WERI-Rb-1 (cell line): ENCODE measurements at regions not wholly inside any gene's neighbourhood (a gene's known extent, or its start where the extent isn't known, plus 50 kb on each side); places are given as distances from the start of the nearest gene placed in this dataset.
"Not testable (repeated sequence)": the region's sequence is repeated elsewhere in the genome, so short reads cannot be mapped to it uniquely, and the experiment has no call there.

Experiments
- DNase-seq: peaks from one replicate; pipeline ENCODE4 v3.0.0-alpha.2; 2020
- H3K27ac ChIP-seq: fragments of 250-450 bp; sonication (Bioruptor Pico); 2 replicates; pipeline ENCODE4 v1.5.1; 2020; ENCODE audit warnings: mild to moderate bottlenecking, moderate library complexity
- H3K27me3 ChIP-seq: fragments of 250-450 bp; sonication (Bioruptor Pico); 2 replicates; pipeline ENCODE4 v1.5.1; 2021; ENCODE audit warnings: mild to moderate bottlenecking, low read depth, moderate library complexity; ENCODE audit not compliant: insufficient read depth, severe bottlenecking
- H3K36me3 ChIP-seq: fragments of 250-450 bp; sonication (Bioruptor Pico); 2 replicates; pipeline ENCODE4 v1.5.1; 2020; ENCODE audit warnings: mild to moderate bottlenecking, moderate library complexity
- H3K4me3 ChIP-seq: 2 replicates; pipeline ENCODE4 v1.5.1; 2011; ENCODE audit warnings: low read depth, mild to moderate bottlenecking, control low read depth, low read length
- H3K9me3 ChIP-seq: fragments of 250-450 bp; sonication (Bioruptor Pico); 2 replicates; pipeline ENCODE4 v1.5.1; 2021; ENCODE audit warnings: mild to moderate bottlenecking, moderate library complexity; ENCODE audit not compliant: severe bottlenecking
- CTCF ChIP-seq: IDR thresholded peaks from 2 replicates; pipeline ENCODE4 v1.5.1; 2011; ENCODE audit warnings: low read depth, mild to moderate bottlenecking, control low read depth, inconsistent platforms, low read length

DNA sequence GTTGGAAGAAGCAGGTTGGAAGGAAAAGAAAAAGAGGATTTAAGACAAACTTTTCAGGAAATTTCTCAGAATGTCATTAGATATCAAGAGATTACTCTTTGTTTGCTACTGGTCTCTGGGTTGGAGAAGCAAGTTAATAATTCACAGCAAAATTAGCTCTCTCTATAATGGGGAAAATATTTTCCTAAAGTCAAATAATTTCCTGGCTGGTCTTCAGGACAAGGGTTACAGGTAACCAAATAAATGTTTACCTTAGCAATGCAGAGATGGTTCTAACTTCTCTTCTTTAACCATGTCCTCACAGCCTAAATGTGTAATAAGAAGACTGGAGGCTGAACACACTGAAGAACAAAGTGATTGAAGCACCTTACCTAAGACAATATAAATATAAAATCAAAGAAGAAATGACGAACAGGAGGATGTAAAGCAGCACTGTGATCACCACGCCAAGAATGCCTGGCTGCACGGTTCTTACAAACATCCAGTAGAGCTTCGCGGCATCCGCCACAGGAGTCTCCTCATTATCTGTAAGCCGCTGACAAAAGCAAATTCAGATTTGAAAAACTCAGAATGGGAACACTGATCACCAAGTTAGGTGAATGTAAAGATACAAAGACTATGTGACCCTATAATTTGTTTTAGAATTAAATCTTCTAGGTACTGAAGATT lies 717.5 kb downstream of the TFAP2A start:
- no peak overlapping the region for H3K4me3 ChIP-seq
- no peak overlapping the region for H3K27ac ChIP-seq
- H3K36me3 ChIP-seq: no peaks in the 10 kb centered on the region
- DNase-seq: no peak
- H3K27me3 ChIP-seq: no peaks in the 10 kb centered on the region
- no peaks in the 10 kb centered on the region for H3K9me3 ChIP-seq
- no peak for TF ChIP-seq CTCF

GRCh38 chr6:9690388-9690787 lies 724.5 kb downstream of the TFAP2A start:
- H3K4me3 ChIP-seq: no peak overlapping the region
- no peaks in the 10 kb centered on the region for H3K36me3 ChIP-seq
- H3K27ac ChIP-seq: no peak overlapping the region
- no peaks in the 10 kb centered on the region for H3K27me3 ChIP-seq
- no peaks in the 10 kb centered on the region for H3K9me3 ChIP-seq
- no peak for DNase-seq
- no peak for TF ChIP-seq CTCF

DNA sequence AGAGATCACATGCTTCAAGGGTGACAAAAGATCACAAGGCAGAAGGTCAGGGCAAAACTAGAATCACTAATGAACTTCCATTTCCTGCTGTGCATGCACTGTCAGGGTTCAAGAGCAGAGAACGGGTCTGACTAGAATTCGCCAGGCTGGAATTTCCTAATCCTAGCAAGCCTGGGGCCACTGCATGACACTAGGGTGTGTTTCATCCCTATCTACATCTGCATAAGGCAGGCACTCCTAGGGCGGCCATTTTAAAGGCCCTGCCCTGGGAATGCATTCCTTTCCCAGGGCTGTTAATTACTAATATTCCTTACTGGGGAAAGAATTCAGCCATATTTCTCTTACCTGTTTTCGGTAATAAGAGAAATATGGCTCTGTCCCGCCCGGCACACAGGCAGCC lies 734.1 kb downstream of the TFAP2A start:
- DNase-seq, H3K27ac ChIP-seq, H3K27me3 ChIP-seq, H3K4me3 ChIP-seq, H3K9me3 ChIP-seq, H3K36me3 ChIP-seq: not testable (repeated sequence)

GRCh38 chr6:9675122-9675521 lies 739.8 kb downstream of the TFAP2A start:
- no peak overlapping the region for H3K4me3 ChIP-seq
- no peaks in the 10 kb centered on the region for H3K9me3 ChIP-seq
- no peaks in the 10 kb centered on the region for H3K27me3 ChIP-seq
- no peak for DNase-seq
- no peak for TF ChIP-seq CTCF
- H3K27ac ChIP-seq: no peak overlapping the region
- no peaks in the 10 kb centered on the region for H3K36me3 ChIP-seq

GRCh38 chr6:9659848-9660247 lies 755.0 kb downstream of the TFAP2A start:
- DNase-seq: no peak
- H3K9me3 ChIP-seq: no peaks in the 10 kb centered on the region
- no peak overlapping the region for H3K4me3 ChIP-seq
- no peak for TF ChIP-seq CTCF
- H3K27me3 ChIP-seq: no peaks in the 10 kb centered on the region
- H3K27ac ChIP-seq: no peak overlapping the region
- H3K36me3 ChIP-seq: no peaks in the 10 kb centered on the region

GRCh38 chr6:9657994-9658393 lies 756.9 kb downstream of the TFAP2A start:
- Histone ChIP-seq H3K27me3 (no peaks in the 10 kb centered on the region), H3K4me3 (no peak overlapping the region), H3K9me3 (no peaks in the 10 kb centered on the region), H3K36me3 (no peaks in the 10 kb centered on the region), H3K27ac (no peak overlapping the region)
- no peak for TF ChIP-seq CTCF
- no peak for DNase-seq
